Uterus (tissue), 3 donors: ENCODE measurements at regions not wholly inside any gene's neighbourhood (a gene's known extent, or its start where the extent isn't known, plus 50 kb on each side); places are given as distances from the start of the nearest gene placed in this dataset.

Experiments
- DNase-seq, 2 donors: peaks; one replicate each; pipeline ENCODE4 v3.0.0-alpha.2; 2019 to 2020
- H3K27ac ChIP-seq, 2 donors: fragments of 200-600 bp; sonication (generic); 1 replicate in 1 of 2; 2 replicates in 1 of 2; pipeline ENCODE4 v1.5.1; 2016 to 2018
- H3K27me3 ChIP-seq, 2 donors: fragments of 200-600 bp; sonication (generic); one replicate each; pipeline ENCODE4 v1.5.1; 2018 to 2019; ENCODE audit warnings: control low read depth in 1 of 2
- H3K36me3 ChIP-seq, 2 donors: fragments of 200-600 bp; sonication (generic); one replicate each; pipeline ENCODE4 v1.5.1; 2019; ENCODE audit warnings: control low read depth in 1 of 2
- H3K4me1 ChIP-seq, 2 donors: fragments of 200-600 bp; sonication (generic); one replicate each; pipeline ENCODE4 v1.5.1; 2018 to 2019; ENCODE audit warnings: control low read depth in 1 of 2
- H3K4me3 ChIP-seq, 2 donors: fragments of 200-600 bp; sonication (generic); 1 replicate in 1 of 2; 2 replicates in 1 of 2; pipeline ENCODE4 v1.5.1; 2018 to 2019; ENCODE audit warnings: mild to moderate bottlenecking in 1 of 2
- H3K9me3 ChIP-seq, 2 donors: fragments of 200-600 bp; sonication (generic); one replicate each; pipeline ENCODE4 v1.5.1; 2019; ENCODE audit warnings: control low read depth in 1 of 2
- CTCF ChIP-seq, 4 experiments: fragments of 200-600 bp in 2 of 4; fragments of 450-650 bp in 2 of 4; sonication (generic) in 2 of 4; IDR thresholded peaks; one replicate each; pipeline ENCODE4 v1.5.1; 2016 to 2019; ENCODE audit warnings: antibody characterized with exemption in 4 of 4, mild to moderate bottlenecking in 2 of 4, moderate library complexity in 1 of 4
- POLR2A ChIP-seq, 2 donors: fragments of 450-650 bp; IDR thresholded peaks; one replicate each; pipeline ENCODE4 v1.6.1; 2016; ENCODE audit warnings: antibody characterized with exemption in 2 of 2, mild to moderate bottlenecking in 1 of 2, moderate library complexity in 1 of 2
- intact Hi-C: fragments of 100-400 bp; cut with DNase I; formaldehyde crosslinking; loops from one replicate; pipeline ENCODE4 v1.15.1; 2023; ENCODE audit warnings: low total_unique reads
- donor health status: DM: yes; HTN: yes; CAD: no.

GRCh38 chr19:30202060-30202600 lies 170.1 kb upstream of the ZNF536 start:
- Histone ChIP-seq H3K27me3 (no peaks in the 10 kb centered on the region), H3K9me3 (no peaks in the 10 kb centered on the region), H3K4me3 (no peak overlapping the region), H3K36me3 (no peaks in the 10 kb centered on the region), H3K27ac (no peak overlapping the region), H3K4me1 (no peaks in the 10 kb centered on the region)
- TF ChIP-seq CTCF (IDR thresholded peaks at IDR 0.05), result no peak
- intact Hi-C loops, result no loop called here
- DNase-seq, result no peak

- DNase-seq, result no peak
- Histone ChIP-seq H3K27me3 (no peaks in the 10 kb centered on the region), H3K27ac (no peak overlapping the region), H3K4me3 (no peak overlapping the region), H3K9me3 (no peaks in the 10 kb centered on the region), H3K4me1 (no peaks in the 10 kb centered on the region), H3K36me3 (no peaks in the 10 kb centered on the region)
- TF ChIP-seq CTCF (IDR thresholded peaks at IDR 0.05) (no peak), POLR2A (IDR thresholded peaks at IDR 0.05) (no peak)
- intact Hi-C loops, result no loop called here
These were observed 167.5 kb upstream of the ZNF536 start for GRCh38 chr19:30204721-30205120.

GRCh38 chr19:30206187-30206586 lies 166.0 kb upstream of the ZNF536 start:
- Histone ChIP-seq H3K36me3 (no peaks in the 10 kb centered on the region), H3K9me3 (no peaks in the 10 kb centered on the region), H3K4me3 (no peak overlapping the region), H3K27me3 (no peaks in the 10 kb centered on the region), H3K27ac (no peak overlapping the region), H3K4me1 (no peaks in the 10 kb centered on the region)
- intact Hi-C loops, result no loop called here
- TF ChIP-seq POLR2A (IDR thresholded peaks at IDR 0.05), result no peak
- no peak for DNase-seq

- H3K36me3 ChIP-seq, result no peaks in the 10 kb centered on the region
- intact Hi-C loops, result no loop called here
- no peak for DNase-seq
- TF ChIP-seq POLR2A (IDR thresholded peaks at IDR 0.05), result no peak
- H3K27ac ChIP-seq, result no peak overlapping the region
- H3K4me1 ChIP-seq, result no peaks in the 10 kb centered on the region
- H3K4me3 ChIP-seq, result no peak overlapping the region
- no peaks in the 10 kb centered on the region for H3K27me3 ChIP-seq
- no peaks in the 10 kb centered on the region for H3K9me3 ChIP-seq
These were observed 164.8 kb upstream of the ZNF536 start for GRCh38 chr19:30207357-30207756.

GRCh38 chr19:30208436-30209060 lies 163.6 kb upstream of the ZNF536 start:
- H3K4me3 ChIP-seq, result no peak overlapping the region
- no peaks in the 10 kb centered on the region for H3K9me3 ChIP-seq
- H3K4me1 ChIP-seq, result no peaks in the 10 kb centered on the region
- no peaks in the 10 kb centered on the region for H3K36me3 ChIP-seq
- no peak for DNase-seq
- no peaks in the 10 kb centered on the region for H3K27me3 ChIP-seq
- H3K27ac ChIP-seq, result no peak overlapping the region
- TF ChIP-seq POLR2A (IDR thresholded peaks at IDR 0.05), result no peak
- no peak for TF ChIP-seq CTCF (IDR thresholded peaks at IDR 0.05)
- intact Hi-C loops, result no loop called here

- TF ChIP-seq CTCF (IDR thresholded peaks at IDR 0.05) (no peak), POLR2A (IDR thresholded peaks at IDR 0.05) (no peak)
- Histone ChIP-seq H3K36me3 (no peaks in the 10 kb centered on the region), H3K9me3 (no peaks in the 10 kb centered on the region), H3K27me3 (no peaks in the 10 kb centered on the region), H3K27ac (no peak overlapping the region), H3K4me3 (no peak overlapping the region), H3K4me1 (no peaks in the 10 kb centered on the region)
- intact Hi-C loops, result no loop called here
- DNase-seq, result no peak
These were observed 162.3 kb upstream of the ZNF536 start for GRCh38 chr19:30209617-30210600.
